NCI-H1092 (cell line): ENCODE measurements at regions not wholly inside any gene's neighbourhood (a gene's known extent, or its start where the extent isn't known, plus 50 kb on each side); places are given as distances from the start of the nearest gene placed in this dataset.

ENCODE experiments used
- DNase-seq: peaks from one replicate; lab custom pipeline; 2025; lab: John Stamatoyannopoulos, UW

GRCh38 chr4:35365186-35365585 lies 879.1 kb downstream of the ARAP2 start:
- no peak for DNase-seq

GRCh38 chr4:35399912-35400311 lies 844.4 kb downstream of the ARAP2 start:
- DNase-seq = no peak

- DNase-seq = no peak
Measured at GRCh38 chr4:35423104-35423503, 821.2 kb downstream of the ARAP2 start.

GRCh38 chr4:35447474-35447873 lies 796.8 kb downstream of the ARAP2 start:
- DNase-seq = no peak

GRCh38 chr4:35459045-35459444 lies 785.3 kb downstream of the ARAP2 start:
- no peak for DNase-seq

- DNase-seq = no peak
Measured at GRCh38 chr4:35461931-35462659, 782.2 kb downstream of the ARAP2 start.

- DNase-seq = no peak
Measured at GRCh38 chr4:35463251-35463952, 780.9 kb downstream of the ARAP2 start.

GRCh38 chr4:35464964-35465528 lies 779.3 kb downstream of the ARAP2 start:
- DNase-seq = no peak

- no peak for DNase-seq
Measured at GRCh38 chr4:35491093-35491492, 753.2 kb downstream of the ARAP2 start.

- no peak for DNase-seq
Measured at GRCh38 chr4:35493977-35494376, 750.3 kb downstream of the ARAP2 start.

- no peak for DNase-seq
Measured at GRCh38 chr4:35494955-35495354, 749.4 kb downstream of the ARAP2 start.

- no peak for DNase-seq
Measured at GRCh38 chr4:35500812-35501211, 743.5 kb downstream of the ARAP2 start.

GRCh38 chr4:35503435-35503834 lies 740.9 kb downstream of the ARAP2 start:
- DNase-seq = no peak

- no peak for DNase-seq
Measured at GRCh38 chr4:35506161-35506560, 738.2 kb downstream of the ARAP2 start.

GRCh38 chr4:35511851-35512250 lies 732.5 kb downstream of the ARAP2 start:
- no peak for DNase-seq

- DNase-seq = no peak
Measured at GRCh38 chr4:35516102-35516501, 728.2 kb downstream of the ARAP2 start.

- no peak for DNase-seq
Measured at GRCh38 chr4:35520059-35520458, 724.3 kb downstream of the ARAP2 start.

- no peak for DNase-seq
Measured at GRCh38 chr4:35521682-35522081, 722.6 kb downstream of the ARAP2 start.

- no peak for DNase-seq
Measured at GRCh38 chr4:35525192-35525978, 718.9 kb downstream of the ARAP2 start.

GRCh38 chr4:35526456-35526855 lies 717.9 kb downstream of the ARAP2 start:
- no peak for DNase-seq

GRCh38 chr4:35534962-35535361 lies 709.4 kb downstream of the ARAP2 start:
- no peak for DNase-seq

GRCh38 chr4:35538807-35539206 lies 705.5 kb downstream of the ARAP2 start:
- DNase-seq = no peak
